HepG2 (cell line): ENCODE measurements at regions not wholly inside any gene's neighbourhood (a gene's known extent, or its start where the extent isn't known, plus 50 kb on each side); places are given as distances from the start of the nearest gene placed in this dataset.

Experiments
- CCAR2 ChIP-seq: fragments of 200-400 bp; formaldehyde crosslinking; optimal IDR thresholded peaks from 2 replicates; pipeline ENCODE3; 2018; ENCODE audit warnings: low read depth, mild to moderate bottlenecking, low read length, moderate library complexity
- GZF1 ChIP-seq: sonication (generic); formaldehyde crosslinking; IDR thresholded peaks from 2 replicates; pipeline ENCODE4 v1.5.1; 2020; ENCODE audit warnings: mild to moderate bottlenecking, missing genetic modification reagents
- RXRA ChIP-seq: sonication (generic); formaldehyde crosslinking; IDR thresholded peaks from 2 replicates; pipeline ENCODE4 v1.5.1; 2020; ENCODE audit warnings: missing genetic modification reagents
- TCF12 ChIP-seq, 2 experiments: fragments of 450-650 bp in 1 of 2; sonication (generic) in 1 of 2; formaldehyde crosslinking in 1 of 2; IDR thresholded peaks; 2 replicates each; pipeline versions ENCODE4 v1.6.1 to v1.8.0; 2017 to 2022; ENCODE audit warnings: antibody characterized with exemption in 1 of 2, mild to moderate bottlenecking in 1 of 2, missing genetic modification reagents in 1 of 2, moderate library complexity in 1 of 2
- YEATS4 ChIP-seq: sonication (generic); formaldehyde crosslinking; IDR thresholded peaks from 2 replicates; pipeline ENCODE4 v1.4.0; 2020; ENCODE audit warnings: missing genetic modification reagents, borderline replicate concordance
- ZMAT3 ChIP-seq: sonication (generic); formaldehyde crosslinking; conservative IDR thresholded peaks from 2 replicates; pipeline ENCODE4 v1.7.0; 2021; ENCODE audit warnings: missing genetic modification reagents
- ZNF17 ChIP-seq: sonication (generic); formaldehyde crosslinking; IDR thresholded peaks from 2 replicates; pipeline ENCODE4 v1.5.0; 2020; ENCODE audit warnings: mild to moderate bottlenecking, missing genetic modification reagents
- ZNF281 ChIP-seq: sonication (generic); formaldehyde crosslinking; IDR thresholded peaks from 2 replicates; pipeline ENCODE4 v1.4.0; 2020; ENCODE audit warnings: missing genetic modification reagents, borderline replicate concordance
- ZNF552 ChIP-seq: sonication (generic); formaldehyde crosslinking; IDR thresholded peaks from 2 replicates; pipeline ENCODE4 v1.9.0; 2022; ENCODE audit warnings: missing genetic modification reagents, mild to moderate bottlenecking, borderline replicate concordance
- TF ChIP-seq, protein P1 (sequence below): sonication (generic); formaldehyde crosslinking; IDR thresholded peaks from 2 replicates; pipeline ENCODE4 v1.5.0; 2020; ENCODE audit warnings: mild to moderate bottlenecking, missing genetic modification reagents, borderline replicate concordance
- TF ChIP-seq, protein P2 (sequence below): sonication (generic); formaldehyde crosslinking; IDR thresholded peaks from 2 replicates; pipeline ENCODE4 v1.5.1; 2020; ENCODE audit warnings: mild to moderate bottlenecking, missing genetic modification reagents, moderate library complexity
- TF ChIP-seq, protein P3 (sequence below): sonication (generic); formaldehyde crosslinking; IDR thresholded peaks from 2 replicates; pipeline ENCODE4 v1.5.1; 2020; ENCODE audit warnings: mild to moderate bottlenecking, missing genetic modification reagents, moderate library complexity
- TF ChIP-seq, protein P4 (sequence below): sonication (generic); formaldehyde crosslinking; IDR thresholded peaks from 2 replicates; pipeline ENCODE4 v1.8.1; 2023; ENCODE audit warnings: mild to moderate bottlenecking, missing genetic modification reagents, borderline replicate concordance

- TF ChIP-seq, protein P1, sequence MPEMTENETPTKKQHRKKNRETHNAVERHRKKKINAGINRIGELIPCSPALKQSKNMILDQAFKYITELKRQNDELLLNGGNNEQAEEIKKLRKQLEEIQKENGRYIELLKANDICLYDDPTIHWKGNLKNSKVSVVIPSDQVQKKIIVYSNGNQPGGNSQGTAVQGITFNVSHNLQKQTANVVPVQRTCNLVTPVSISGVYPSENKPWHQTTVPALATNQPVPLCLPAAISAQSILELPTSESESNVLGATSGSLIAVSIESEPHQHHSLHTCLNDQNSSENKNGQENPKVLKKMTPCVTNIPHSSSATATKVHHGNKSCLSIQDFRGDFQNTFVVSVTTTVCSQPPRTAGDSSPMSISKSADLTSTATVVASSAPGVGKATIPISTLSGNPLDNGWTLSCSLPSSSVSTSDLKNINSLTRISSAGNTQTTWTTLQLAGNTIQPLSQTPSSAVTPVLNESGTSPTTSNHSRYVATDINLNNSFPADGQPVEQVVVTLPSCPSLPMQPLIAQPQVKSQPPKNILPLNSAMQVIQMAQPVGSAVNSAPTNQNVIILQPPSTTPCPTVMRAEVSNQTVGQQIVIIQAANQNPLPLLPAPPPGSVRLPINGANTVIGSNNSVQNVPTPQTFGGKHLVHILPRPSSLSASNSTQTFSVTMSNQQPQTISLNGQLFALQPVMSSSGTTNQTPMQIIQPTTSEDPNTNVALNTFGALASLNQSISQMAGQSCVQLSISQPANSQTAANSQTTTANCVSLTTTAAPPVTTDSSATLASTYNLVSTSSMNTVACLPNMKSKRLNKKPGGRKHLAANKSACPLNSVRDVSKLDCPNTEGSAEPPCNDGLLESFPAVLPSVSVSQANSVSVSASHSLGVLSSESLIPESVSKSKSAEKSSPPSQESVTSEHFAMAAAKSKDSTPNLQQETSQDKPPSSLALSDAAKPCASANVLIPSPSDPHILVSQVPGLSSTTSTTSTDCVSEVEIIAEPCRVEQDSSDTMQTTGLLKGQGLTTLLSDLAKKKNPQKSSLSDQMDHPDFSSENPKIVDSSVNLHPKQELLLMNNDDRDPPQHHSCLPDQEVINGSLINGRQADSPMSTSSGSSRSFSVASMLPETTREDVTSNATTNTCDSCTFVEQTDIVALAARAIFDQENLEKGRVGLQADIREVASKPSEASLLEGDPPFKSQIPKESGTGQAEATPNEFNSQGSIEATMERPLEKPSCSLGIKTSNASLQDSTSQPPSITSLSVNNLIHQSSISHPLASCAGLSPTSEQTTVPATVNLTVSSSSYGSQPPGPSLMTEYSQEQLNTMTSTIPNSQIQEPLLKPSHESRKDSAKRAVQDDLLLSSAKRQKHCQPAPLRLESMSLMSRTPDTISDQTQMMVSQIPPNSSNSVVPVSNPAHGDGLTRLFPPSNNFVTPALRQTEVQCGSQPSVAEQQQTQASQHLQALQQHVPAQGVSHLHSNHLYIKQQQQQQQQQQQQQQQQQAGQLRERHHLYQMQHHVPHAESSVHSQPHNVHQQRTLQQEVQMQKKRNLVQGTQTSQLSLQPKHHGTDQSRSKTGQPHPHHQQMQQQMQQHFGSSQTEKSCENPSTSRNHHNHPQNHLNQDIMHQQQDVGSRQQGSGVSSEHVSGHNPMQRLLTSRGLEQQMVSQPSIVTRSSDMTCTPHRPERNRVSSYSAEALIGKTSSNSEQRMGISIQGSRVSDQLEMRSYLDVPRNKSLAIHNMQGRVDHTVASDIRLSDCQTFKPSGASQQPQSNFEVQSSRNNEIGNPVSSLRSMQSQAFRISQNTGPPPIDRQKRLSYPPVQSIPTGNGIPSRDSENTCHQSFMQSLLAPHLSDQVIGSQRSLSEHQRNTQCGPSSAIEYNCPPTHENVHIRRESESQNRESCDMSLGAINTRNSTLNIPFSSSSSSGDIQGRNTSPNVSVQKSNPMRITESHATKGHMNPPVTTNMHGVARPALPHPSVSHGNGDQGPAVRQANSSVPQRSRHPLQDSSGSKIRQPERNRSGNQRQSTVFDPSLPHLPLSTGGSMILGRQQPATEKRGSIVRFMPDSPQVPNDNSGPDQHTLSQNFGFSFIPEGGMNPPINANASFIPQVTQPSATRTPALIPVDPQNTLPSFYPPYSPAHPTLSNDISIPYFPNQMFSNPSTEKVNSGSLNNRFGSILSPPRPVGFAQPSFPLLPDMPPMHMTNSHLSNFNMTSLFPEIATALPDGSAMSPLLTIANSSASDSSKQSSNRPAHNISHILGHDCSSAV (CRISPR knock-in tag): no peak
- TF ChIP-seq ZMAT3 (CRISPR knock-in tag): no peak
- TF ChIP-seq, protein P2, sequence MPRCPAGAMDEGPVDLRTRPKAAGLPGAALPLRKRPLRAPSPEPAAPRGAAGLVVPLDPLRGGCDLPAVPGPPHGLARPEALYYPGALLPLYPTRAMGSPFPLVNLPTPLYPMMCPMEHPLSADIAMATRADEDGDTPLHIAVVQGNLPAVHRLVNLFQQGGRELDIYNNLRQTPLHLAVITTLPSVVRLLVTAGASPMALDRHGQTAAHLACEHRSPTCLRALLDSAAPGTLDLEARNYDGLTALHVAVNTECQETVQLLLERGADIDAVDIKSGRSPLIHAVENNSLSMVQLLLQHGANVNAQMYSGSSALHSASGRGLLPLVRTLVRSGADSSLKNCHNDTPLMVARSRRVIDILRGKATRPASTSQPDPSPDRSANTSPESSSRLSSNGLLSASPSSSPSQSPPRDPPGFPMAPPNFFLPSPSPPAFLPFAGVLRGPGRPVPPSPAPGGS: no peak
- TF ChIP-seq GZF1 (CRISPR knock-in tag): no peak
- TF ChIP-seq, protein P3, sequence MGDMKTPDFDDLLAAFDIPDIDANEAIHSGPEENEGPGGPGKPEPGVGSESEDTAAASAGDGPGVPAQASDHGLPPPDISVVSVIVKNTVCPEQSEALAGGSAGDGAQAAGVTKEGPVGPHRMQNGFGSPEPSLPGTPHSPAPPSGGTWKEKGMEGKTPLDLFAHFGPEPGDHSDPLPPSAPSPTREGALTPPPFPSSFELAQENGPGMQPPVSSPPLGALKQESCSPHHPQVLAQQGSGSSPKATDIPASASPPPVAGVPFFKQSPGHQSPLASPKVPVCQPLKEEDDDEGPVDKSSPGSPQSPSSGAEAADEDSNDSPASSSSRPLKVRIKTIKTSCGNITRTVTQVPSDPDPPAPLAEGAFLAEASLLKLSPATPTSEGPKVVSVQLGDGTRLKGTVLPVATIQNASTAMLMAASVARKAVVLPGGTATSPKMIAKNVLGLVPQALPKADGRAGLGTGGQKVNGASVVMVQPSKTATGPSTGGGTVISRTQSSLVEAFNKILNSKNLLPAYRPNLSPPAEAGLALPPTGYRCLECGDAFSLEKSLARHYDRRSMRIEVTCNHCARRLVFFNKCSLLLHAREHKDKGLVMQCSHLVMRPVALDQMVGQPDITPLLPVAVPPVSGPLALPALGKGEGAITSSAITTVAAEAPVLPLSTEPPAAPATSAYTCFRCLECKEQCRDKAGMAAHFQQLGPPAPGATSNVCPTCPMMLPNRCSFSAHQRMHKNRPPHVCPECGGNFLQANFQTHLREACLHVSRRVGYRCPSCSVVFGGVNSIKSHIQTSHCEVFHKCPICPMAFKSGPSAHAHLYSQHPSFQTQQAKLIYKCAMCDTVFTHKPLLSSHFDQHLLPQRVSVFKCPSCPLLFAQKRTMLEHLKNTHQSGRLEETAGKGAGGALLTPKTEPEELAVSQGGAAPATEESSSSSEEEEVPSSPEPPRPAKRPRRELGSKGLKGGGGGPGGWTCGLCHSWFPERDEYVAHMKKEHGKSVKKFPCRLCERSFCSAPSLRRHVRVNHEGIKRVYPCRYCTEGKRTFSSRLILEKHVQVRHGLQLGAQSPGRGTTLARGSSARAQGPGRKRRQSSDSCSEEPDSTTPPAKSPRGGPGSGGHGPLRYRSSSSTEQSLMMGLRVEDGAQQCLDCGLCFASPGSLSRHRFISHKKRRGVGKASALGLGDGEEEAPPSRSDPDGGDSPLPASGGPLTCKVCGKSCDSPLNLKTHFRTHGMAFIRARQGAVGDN (CRISPR knock-in tag): no peak
- no peak for TF ChIP-seq RXRA (CRISPR knock-in tag)
- no peak for TF ChIP-seq YEATS4 (CRISPR knock-in tag)
- no peak for TF ChIP-seq ZNF17 (CRISPR knock-in tag)
- no peak for TF ChIP-seq ZNF281 (CRISPR knock-in tag)
- TF ChIP-seq, protein P4, sequence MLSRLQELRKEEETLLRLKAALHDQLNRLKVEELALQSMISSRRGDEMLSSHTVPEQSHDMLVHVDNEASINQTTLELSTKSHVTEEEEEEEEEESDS (CRISPR knock-in tag): no peak
- no peak for TF ChIP-seq CCAR2
- no peak for TF ChIP-seq TCF12 (IDR thresholded peaks at IDR 0.05)
- TF ChIP-seq TCF12 (CRISPR knock-in tag; IDR thresholded peaks at IDR 0.05): no peak
- TF ChIP-seq ZNF552 (CRISPR knock-in tag): no peak
Observed at GRCh38 chr3:79910337-79910736, 142.5 kb upstream of the ROBO1 start (continued).
